Right lobe of liver (tissue), 6 donors: ENCODE measurements at regions not wholly inside any gene's neighbourhood (a gene's known extent, or its start where the extent isn't known, plus 50 kb on each side); places are given as distances from the start of the nearest gene placed in this dataset.

Experiments
- ATAC-seq, 4 donors: fragments of 200-7000 bp; cut with Tn5 transposase; one replicate each; pipeline ENCODE4 v1.9.1; 2020; ENCODE audit warnings: mild to moderate bottlenecking in 4 of 4, moderate library complexity in 4 of 4
- DNase-seq, 3 donors: peaks; one replicate each; pipeline ENCODE4 v3.0.0-alpha.2; 2020
- H3K27ac ChIP-seq, 3 donors: fragments of 200-600 bp; one replicate each; pipeline ENCODE4 v1.8.0; 2022
- H3K27me3 ChIP-seq, 2 donors: fragments of 200-600 bp; one replicate each; pipeline ENCODE4 v1.8.0; 2022
- H3K36me3 ChIP-seq, 4 donors: fragments of 200-600 bp; sonication (generic) in 1 of 4; one replicate each; pipeline versions ENCODE4 v1.5.1 to v1.8.0; 2017 to 2022; ENCODE audit warnings: control low read depth in 1 of 4
- H3K4me1 ChIP-seq, 4 donors: fragments of 200-600 bp; sonication (generic) in 1 of 4; one replicate each; pipeline versions ENCODE4 v1.5.1 to v1.8.0; 2017 to 2022; ENCODE audit warnings: control low read depth in 1 of 4
- H3K4me3 ChIP-seq, 3 donors: fragments of 200-600 bp; one replicate each; pipeline ENCODE4 v1.8.0; 2022
- H3K9me3 ChIP-seq, 4 donors: fragments of 200-600 bp; sonication (generic) in 1 of 4; one replicate each; pipeline versions ENCODE4 v1.5.1 to v1.8.0; 2017 to 2022; ENCODE audit warnings: control low read depth in 1 of 4
- POLR2A ChIP-seq: fragments of 450-650 bp; IDR thresholded peaks from one replicate; pipeline ENCODE4 v1.6.1; 2017; ENCODE audit warnings: antibody characterized with exemption, mild to moderate bottlenecking
- WGBS: methylation state at CpG from one replicate; pipeline ENCODE4 v1.1.6; 2018; ENCODE audit warnings: low coverage, low lambda C conversion rate; ENCODE audit not compliant: insufficient coverage; ENCODE audit errors: missing lambda C conversion rate; 5-methylcytosine and 5-hydroxymethylcytosine counted together
- intact Hi-C, 2 donors: fragments of 100-400 bp; cut with DNase I; formaldehyde crosslinking; loops; one replicate each; pipeline versions ENCODE4 v1.11.2 to v1.14.1; 2022
- TF ChIP-seq, protein P1 (sequence below), 4 donors: fragments of 200-600 bp in 3 of 4; fragments of 450-650 bp in 1 of 4; IDR thresholded peaks; one replicate each; pipeline versions ENCODE4 v1.5.1 to v1.8.0; 2016 to 2022; ENCODE audit warnings: antibody characterized with exemption in 4 of 4, mild to moderate bottlenecking in 2 of 4
- donor health status: DM: no; HTN: yes; CAD: no.
- donor health status: DM: no; HTN: no; CAD: no.
- donor health status: DM: no; HTN: no; CAD: no.
- donor health status: DM: no; HTN: yes; CAD: no.
- donor health status: DM: no; HTN: yes; CAD: no.

GRCh38 chr14:66165337-66165736 is 320.8 kb upstream of the CCDC196 start:
- H3K4me3 ChIP-seq: no peak overlapping the region
- 69% methylated on average over 3 of the region's 3 CpGs for WGBS
- H3K9me3 ChIP-seq: no peaks in the 10 kb centered on the region
- H3K36me3 ChIP-seq: no peaks in the 10 kb centered on the region
- no peaks in the 10 kb centered on the region for H3K4me1 ChIP-seq
- intact Hi-C loops: no loop called here
- no peak overlapping the region for H3K27ac ChIP-seq
- no peak for DNase-seq
- ATAC-seq: no peak
- TF ChIP-seq POLR2A: no peak
- TF ChIP-seq, protein P1, sequence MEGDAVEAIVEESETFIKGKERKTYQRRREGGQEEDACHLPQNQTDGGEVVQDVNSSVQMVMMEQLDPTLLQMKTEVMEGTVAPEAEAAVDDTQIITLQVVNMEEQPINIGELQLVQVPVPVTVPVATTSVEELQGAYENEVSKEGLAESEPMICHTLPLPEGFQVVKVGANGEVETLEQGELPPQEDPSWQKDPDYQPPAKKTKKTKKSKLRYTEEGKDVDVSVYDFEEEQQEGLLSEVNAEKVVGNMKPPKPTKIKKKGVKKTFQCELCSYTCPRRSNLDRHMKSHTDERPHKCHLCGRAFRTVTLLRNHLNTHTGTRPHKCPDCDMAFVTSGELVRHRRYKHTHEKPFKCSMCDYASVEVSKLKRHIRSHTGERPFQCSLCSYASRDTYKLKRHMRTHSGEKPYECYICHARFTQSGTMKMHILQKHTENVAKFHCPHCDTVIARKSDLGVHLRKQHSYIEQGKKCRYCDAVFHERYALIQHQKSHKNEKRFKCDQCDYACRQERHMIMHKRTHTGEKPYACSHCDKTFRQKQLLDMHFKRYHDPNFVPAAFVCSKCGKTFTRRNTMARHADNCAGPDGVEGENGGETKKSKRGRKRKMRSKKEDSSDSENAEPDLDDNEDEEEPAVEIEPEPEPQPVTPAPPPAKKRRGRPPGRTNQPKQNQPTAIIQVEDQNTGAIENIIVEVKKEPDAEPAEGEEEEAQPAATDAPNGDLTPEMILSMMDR (IDR thresholded peaks at IDR 0.05): no peak
- no peaks in the 10 kb centered on the region for H3K27me3 ChIP-seq

- no peak for TF ChIP-seq POLR2A
- TF ChIP-seq, protein P1 (IDR thresholded peaks at IDR 0.05): no peak
- DNase-seq (no peak), ATAC-seq (no peak)
- Histone ChIP-seq H3K27me3 (no peaks in the 10 kb centered on the region), H3K36me3 (no peaks in the 10 kb centered on the region), H3K27ac (no peak overlapping the region), H3K9me3 (no peaks in the 10 kb centered on the region), H3K4me1 (no peaks in the 10 kb centered on the region), H3K4me3 (no peak overlapping the region)
- WGBS: 31% methylated on average over 1 of the region's 1 CpG
- intact Hi-C loops: no loop called here
Observed at GRCh38 chr14:66174453-66174891, 311.7 kb upstream of the CCDC196 start.

DNA sequence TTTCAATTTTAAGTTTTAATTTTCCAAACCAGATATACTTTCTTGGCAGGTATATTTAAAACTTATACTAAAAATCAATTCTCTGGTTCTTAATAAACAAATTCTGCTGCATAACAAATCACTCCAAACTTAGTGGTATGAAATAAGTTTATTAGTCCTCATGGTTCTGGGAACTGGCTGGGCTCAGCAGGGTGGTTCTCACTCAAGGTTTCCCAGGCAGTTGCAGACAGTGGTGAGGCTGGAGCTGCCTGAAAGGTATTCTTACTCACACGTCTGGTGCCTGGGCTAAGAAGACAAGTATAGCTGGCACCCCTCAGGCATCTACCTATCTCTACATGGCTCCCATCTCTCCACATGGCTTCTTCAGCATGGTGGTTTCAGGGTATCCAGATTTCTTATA is 308.2 kb upstream of the CCDC196 start:
- H3K27ac ChIP-seq: no peak overlapping the region
- intact Hi-C loops: no loop called here
- H3K27me3 ChIP-seq: no peaks in the 10 kb centered on the region
- TF ChIP-seq POLR2A: no peak
- TF ChIP-seq, protein P1 (IDR thresholded peaks at IDR 0.05): no peak
- WGBS: 38% methylated on average over 1 of the region's 1 CpG
- DNase-seq (no peak), ATAC-seq (no peak)
- H3K4me3 ChIP-seq: no peak overlapping the region
- H3K4me1 ChIP-seq: no peaks in the 10 kb centered on the region
- no peaks in the 10 kb centered on the region for H3K9me3 ChIP-seq
- H3K36me3 ChIP-seq: no peaks in the 10 kb centered on the region

DNA sequence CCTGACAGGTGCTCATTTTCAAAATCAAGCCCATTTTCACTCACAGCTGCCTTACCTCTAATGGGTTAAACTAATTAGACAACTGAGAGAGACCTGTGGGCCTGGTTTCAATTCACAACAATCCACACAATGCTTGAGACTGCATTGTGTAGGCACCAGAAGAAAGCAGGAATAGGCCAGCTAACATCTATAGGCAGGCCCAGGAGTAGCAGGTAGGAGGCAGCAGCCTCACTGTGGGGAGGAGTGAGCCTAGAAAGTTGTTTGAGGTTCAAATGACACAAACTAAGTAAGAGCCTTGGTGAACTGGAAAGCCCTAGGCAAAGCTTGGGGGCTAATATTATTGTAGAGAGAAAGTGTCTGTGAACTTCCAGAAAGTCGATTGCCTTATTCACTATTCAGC is 289.5 kb upstream of the CCDC196 start:
- no peaks in the 10 kb centered on the region for H3K9me3 ChIP-seq
- intact Hi-C loops: no loop called here
- DNase-seq (no peak), ATAC-seq (no peak)
- H3K4me3 ChIP-seq: no peak overlapping the region
- H3K36me3 ChIP-seq: no peaks in the 10 kb centered on the region
- 44% methylated on average over 1 of the region's 1 CpG for WGBS
- H3K4me1 ChIP-seq: no peaks in the 10 kb centered on the region
- H3K27ac ChIP-seq: no peak overlapping the region
- TF ChIP-seq POLR2A: no peak
- TF ChIP-seq, protein P1 (IDR thresholded peaks at IDR 0.05): no peak
- H3K27me3 ChIP-seq: no peaks in the 10 kb centered on the region

DNA sequence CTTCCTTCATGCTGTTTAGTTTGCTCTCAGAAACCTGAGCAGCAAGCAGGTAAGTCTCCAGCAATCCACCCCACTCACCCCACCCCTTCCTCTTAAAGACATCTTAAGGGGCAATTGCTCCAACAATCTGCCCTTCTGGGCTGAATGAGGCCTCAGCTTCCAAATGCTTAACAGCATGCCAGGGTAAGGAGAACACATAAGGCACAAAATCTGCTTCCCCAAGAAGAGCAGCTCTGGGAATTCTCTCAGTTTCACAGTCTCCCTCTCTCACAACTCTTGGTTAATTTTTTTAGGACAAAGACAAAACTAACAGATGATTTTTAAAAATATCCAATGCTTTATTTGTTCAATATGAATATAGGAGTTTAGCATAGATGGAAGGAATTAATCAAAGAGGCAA is 288.9 kb upstream of the CCDC196 start:
- no peak for ATAC-seq
- no peak for DNase-seq
- no peak overlapping the region for H3K4me3 ChIP-seq
- intact Hi-C loops: no loop called here
- H3K4me1 ChIP-seq: no peaks in the 10 kb centered on the region
- no peaks in the 10 kb centered on the region for H3K9me3 ChIP-seq
- TF ChIP-seq, protein P1 (IDR thresholded peaks at IDR 0.05): no peak
- no peak for TF ChIP-seq POLR2A
- H3K27me3 ChIP-seq: no peaks in the 10 kb centered on the region
- no peak overlapping the region for H3K27ac ChIP-seq
- H3K36me3 ChIP-seq: no peaks in the 10 kb centered on the region
